GM23248 (cell line): ENCODE measurements at regions not wholly inside any gene's neighbourhood (a gene's known extent, or its start where the extent isn't known, plus 50 kb on each side); places are given as distances from the start of the nearest gene placed in this dataset.

Experiments used
- EZH2 ChIP-seq: fragments of 200-600 bp; sonication (generic); IDR thresholded peaks from 2 replicates; pipeline ENCODE4 v1.6.1; 2018; ENCODE audit warnings: antibody characterized with exemption, mild to moderate bottlenecking; ENCODE audit not compliant: insufficient read depth, poor library complexity, severe bottlenecking
- EZH2phosphoT487 ChIP-seq: fragments of 200-600 bp; sonication (generic); IDR thresholded peaks from 2 replicates; pipeline ENCODE4 v1.6.1; 2018; ENCODE audit warnings: antibody characterized with exemption, moderate library complexity, mild to moderate bottlenecking, low read depth; ENCODE audit not compliant: insufficient read depth

DNA sequence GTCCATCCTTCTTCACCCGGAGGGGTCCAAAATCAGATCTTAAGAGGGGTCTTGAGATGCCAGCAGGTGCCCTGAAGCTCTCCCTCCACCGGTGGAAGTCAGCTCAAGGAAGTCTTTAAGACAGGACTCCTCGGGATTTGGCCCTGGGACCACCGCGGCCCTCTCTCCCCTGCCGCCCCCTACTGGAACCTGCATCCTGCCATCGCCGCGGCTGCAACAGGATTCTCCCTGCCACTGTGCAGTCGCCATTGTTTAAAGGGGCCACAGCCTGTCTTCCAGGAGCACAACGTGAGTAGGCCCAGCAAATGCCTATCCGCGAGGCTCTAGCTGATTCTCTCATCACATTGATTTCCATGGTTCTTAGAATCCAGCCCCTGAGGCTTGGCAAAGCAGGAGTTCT lies 324.3 kb downstream of the ZNF716 start:
- no peak for TF ChIP-seq EZH2
- TF ChIP-seq EZH2phosphoT487 = no peak
